HL-60/S4 (cell line): ENCODE measurements at regions not wholly inside any gene's neighbourhood (a gene's known extent, or its start where the extent isn't known, plus 50 kb on each side); places are given as distances from the start of the nearest gene placed in this dataset.

ENCODE experiments used
- in situ Hi-C: fragments of 300-500 bp; cut with MboI; formaldehyde crosslinking; loops from 2 replicates; pipeline ENCODE4 v1.14.3; 2022; ENCODE audit warnings: low sequenced_read_pairs

DNA sequence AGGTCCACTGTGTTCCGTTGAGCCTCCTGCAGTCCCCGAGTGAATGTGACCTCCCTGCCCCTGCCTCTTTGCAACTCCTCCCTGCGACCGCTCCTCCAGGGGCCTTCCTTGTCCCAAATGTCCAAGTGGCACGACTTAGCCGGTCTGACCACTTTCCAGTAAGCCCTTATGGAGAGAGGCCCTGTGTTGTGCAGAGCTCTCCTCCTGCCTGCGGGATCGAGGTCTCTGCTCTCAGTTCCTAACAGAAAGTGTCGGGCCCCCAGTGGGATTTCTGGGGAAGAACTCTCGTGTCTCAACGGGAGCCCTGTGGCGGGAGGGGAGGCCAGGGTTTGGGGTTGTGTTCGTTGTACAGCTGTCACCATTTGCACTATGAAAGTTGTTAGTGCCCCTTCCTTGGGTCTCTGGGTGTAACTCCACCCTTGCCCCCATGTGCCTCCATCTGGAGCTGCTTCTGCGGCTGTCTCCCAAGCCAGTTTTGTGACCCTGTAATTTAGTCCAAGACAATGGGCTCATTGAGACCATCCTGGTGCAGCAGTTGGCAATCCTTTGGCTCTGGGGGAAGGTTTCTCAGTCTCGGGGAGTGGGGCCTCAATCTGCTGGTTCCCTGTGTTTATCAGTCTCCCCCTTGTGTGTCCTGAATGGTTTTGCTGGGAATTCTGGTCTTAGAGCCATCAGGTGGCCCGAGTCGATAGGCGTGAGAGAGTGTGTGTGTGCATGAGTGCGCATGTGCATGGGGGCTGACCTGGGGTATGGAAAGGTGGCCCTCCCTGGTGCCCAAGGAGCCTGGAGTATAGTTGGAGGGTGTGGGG is 234.5 kb downstream of the SEC14L1 start:
- in situ Hi-C loops, result no loop called here

DNA sequence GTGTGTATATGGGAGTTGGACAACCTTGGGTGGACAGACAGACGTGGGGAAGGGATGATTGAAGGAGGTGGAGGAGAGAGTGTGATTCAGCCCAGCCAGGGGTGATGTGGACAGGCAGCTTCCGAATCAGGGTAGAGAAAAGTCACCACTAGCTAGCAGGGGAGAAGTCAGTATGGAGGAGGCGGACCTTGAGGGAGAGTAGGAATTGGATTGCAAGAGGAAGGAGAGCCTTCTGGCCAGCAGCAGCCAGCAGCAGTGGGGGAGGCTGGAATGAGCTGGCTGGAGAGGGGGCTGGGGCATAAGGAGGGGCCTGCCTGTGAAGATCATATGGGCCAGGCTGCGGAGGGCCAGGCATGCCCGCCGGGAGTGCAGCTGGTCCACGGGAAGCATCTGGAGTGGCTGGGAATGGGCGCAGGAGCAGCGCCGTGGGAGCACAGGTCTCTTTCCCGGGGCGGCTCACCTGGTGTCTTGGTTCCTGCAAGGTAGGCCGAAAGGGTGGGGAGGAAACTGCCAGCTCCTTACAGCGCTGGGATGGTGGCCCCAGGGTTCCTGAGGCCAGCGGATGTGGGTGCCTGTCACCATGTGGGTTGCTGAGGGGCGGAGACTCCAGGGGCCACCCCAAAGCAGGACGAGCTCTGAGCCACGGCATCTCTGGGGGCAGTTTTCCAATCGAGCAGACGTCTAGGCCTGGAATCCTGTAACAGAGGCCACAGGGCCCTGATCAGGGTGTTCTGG is 235.3 kb downstream of the SEC14L1 start:
- in situ Hi-C loops, result no loop called here

DNA sequence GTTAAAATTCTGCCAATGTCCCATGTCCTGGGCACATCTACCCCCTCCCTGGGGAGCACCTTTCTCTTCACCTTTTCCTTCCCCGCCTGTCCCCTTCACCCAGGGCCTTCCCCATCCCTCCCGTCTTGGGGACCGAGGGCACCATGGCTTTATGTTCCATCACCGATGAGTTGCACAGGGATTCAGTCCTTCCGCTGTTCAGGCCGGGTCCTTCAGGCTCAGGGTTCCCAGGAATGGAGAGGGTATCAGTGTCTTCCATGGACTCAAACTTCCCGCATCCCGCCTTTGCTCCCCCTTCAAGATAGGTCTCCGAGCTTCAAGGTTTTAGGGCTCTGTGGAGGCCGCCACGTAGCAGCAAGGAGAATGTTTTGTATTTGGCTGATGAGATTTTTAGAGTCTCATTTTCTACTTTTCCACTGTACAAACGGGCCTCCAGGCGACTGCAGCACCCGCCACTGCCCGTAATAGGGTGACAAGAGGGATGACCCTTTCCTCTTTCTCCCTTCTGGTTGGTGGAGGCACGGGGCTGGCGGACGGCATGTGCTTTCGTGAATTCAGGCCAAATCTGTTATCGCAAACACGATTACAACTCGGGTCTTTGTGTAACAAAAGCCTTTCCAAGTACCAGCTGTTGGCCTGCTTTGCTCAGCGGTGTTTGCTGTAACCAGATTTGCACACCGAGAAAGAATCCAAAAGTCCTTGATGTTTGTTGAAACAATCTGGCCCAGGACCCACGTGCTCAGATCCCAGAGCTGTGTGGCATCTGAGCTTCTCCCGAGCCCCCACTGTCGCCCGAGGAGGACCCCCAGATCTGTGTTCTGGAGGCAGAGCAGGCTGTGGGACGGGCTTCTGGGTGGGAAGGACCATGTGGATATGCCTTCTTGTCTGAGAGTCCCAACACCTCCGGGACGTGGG is 236.3 kb downstream of the SEC14L1 start:
- in situ Hi-C loops, result no loop called here

DNA sequence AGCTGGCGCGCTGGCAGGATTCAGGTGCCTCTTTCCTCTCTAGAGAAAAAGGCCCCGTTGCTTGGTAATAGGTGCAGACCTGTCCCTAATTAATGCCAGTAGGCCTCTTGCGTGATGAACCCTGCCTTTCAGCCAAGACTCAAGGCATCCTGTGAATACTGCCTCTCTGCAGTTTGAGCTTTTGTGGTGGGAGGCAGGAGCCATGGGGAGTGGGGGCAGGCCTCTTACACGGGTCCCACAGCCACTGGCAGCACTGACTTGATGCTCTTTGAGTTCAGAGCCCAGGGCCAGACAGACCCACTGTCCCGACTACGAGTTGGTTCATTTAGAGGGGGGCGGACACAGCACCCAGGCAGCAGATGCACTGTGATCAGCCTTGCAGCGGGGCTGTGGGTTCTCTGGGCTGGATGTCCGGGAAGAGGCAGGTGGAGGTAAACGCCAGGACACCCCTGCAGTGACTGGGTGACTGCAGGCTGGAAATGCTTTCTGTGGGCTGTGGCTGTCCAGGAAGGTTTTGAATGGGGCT is 237.0 kb downstream of the SEC14L1 start:
- in situ Hi-C loops, result no loop called here

DNA sequence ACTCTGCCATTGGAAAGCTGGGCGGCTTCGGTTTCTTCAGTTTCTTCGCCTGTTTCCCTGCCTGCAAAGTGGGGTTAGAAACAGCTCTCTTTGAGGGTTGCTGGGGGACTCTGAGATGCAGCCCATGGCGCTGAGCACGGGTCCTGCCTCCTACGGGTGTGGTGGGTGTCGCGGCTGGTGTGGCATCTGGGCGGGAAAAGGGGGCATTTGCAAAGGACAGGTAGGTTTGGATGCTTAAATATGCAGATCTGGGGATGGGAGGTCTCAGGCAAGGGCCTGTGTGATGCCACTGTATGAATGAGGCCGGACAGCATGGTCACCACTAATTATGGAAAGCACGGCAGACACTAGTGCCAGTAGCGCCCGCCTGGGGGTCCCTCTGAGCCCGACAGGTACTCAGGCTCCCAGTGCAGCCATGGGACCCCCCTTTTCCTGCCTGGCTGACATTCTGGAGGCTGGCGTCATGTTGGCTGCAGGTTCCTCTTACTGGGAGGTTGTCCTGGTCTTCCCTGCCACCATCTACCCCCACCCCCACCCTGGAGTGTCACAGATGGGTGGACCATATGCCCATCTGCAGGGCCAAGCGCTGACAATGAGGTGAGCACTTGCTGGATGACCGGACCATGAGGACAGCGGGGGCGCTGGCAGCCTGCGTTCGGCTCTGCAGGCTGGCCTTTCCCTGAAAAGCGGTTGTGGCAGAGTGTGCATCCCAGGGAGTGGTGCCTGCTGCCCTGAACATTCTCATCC is 237.7 kb downstream of the SEC14L1 start:
- in situ Hi-C loops, result no loop called here

DNA sequence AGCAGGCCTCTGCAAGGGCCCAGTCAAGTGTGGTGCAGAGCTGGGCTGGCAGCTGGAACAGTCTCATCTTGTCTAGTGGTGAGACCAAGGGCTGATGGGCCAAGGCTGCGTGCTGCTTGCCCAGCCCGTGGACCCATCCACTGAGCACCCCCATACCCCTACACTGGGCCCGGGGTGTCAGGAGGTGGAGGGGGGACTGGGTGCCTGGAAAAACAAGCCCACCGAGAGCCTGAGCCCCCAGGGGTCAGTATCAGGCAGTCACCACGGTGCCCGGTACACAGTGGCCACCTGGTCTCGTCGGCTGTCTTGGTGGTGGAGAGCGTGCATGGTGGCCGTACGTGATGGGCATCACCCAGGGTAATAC is 238.3 kb downstream of the SEC14L1 start:
- in situ Hi-C loops, result no loop called here

DNA sequence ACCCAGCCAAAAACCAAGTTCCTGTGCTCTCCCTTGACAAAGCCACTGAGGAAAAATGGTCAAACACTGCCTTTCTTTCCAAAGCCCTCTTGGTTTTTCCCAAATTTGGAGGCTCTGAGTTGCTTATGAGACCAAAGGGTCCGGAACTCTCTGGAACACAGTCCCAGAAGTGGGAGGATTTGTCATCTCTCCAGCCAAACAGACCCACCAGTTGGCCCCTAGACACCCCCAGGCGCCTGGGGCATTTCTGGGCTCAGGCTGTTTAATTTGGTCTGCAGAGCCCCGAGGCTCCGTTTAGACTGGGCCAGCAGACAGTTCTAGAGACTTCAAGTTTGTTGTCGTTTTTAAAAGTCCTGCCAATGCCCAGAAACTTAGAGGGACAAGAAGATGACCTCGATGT is 239.1 kb downstream of the SEC14L1 start:
- in situ Hi-C loops, result no loop called here

DNA sequence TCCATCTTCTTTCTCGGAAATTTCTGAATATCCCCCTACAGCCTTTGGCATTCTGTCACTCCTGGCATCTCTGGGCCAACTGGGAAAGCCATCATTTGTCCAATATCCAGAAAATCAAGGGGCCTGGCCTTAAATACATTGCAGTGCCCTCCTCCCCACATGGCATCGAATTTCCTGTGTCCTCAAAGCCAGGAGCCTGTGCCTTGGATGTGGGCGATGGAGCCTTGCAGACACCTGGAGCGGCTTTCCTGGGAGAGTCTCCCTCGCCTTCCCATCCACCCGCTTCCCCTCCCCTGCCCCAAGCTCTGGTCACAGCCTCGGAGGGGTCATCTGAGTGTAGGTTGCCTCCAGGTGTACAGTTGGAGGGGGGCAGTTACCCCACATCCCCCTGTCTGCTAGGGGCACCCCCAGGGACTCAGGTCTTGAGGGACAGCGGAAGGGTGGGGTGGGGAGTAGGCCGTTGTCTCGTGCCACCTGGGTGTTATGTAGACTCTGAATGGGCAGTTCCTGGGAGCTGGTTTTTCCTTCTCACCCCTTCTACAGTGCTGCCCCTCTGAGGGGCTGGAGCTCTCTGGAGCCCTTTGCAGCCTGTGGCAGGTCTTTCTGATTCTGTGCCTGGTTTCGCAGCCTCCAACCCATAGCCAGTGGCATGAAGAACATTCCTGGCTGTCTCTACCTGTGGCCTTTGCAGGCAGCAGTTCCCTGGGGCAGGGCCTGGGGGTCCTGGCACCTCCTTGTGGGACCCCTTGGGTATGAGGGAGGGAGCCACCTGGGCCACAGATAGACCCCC is 239.8 kb downstream of the SEC14L1 start:
- in situ Hi-C loops, result no loop called here

DNA sequence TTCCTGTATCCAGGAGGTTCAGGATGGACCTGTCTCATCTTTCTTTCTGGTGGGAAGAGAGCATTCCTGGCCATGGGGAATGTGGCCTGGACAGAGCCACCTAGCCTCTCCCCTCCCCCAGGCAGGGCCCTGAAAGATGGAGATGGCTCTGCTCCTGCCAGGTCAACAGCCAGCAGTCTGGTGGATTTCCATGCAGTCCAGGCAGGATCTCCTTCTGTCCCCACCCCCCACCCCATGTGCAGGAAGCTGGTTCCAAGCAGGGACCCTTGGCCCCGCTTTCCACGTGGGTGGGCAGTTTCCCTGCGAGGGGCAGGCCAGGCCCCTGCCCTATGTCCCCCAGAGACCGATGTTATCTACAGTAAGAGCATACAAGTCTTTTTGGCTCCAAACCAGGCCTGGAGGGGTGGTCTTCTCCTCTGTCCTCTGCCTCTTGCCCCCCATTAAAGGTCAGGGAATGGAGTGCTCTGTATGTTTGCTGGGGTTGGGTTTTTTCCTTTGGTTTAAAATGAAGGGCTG is 240.5 kb downstream of the SEC14L1 start:
- in situ Hi-C loops, result no loop called here

DNA sequence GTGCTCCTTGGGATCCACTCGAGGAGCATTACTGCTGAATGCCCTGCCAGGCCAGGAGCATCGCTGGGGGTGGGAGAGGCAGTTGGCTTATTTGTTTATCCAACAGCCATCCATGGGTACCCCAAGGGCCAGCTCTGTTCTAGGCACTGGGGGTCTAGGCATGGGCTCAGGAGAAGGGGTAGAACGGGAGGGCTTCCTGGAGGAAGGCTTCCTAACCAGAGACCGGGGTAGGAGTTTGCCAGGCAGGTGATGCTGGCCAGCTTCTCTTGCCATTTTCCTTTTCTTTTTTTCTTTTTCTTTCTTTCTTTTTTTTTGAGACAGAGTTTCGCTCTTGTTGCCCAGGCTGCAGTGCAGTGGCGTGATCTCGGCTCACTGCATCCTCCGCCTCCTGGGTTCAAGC is 241.0 kb downstream of the SEC14L1 start:
- in situ Hi-C loops, result no loop called here

DNA sequence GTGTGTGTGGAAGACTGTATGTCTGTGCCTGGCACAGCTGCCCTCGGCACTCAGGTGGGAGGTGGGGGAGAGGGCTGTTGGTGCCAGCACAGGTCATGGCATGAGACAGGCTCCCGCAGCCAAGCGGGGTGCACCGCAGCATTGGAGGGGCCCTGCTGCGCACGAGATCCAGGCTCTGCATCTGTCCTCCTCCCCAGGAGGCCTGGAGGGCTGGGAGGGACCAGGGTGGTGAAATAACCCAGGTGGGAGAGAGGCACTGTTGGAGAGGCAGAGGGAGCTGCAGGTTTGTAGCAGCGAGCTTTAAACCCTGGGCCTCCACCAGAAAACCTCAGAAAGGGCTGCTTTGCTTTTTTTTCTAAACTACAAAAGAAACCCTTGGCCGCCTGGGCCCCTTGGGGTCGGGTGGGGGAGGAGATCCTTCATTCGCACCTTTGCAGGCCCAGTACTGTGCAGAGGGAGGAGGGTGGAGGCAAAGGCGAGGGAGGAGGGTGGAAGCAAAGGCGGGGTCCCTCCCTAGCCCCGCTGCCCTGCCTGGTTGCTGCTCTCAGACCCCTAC is 241.7 kb downstream of the SEC14L1 start:
- in situ Hi-C loops, result no loop called here

DNA sequence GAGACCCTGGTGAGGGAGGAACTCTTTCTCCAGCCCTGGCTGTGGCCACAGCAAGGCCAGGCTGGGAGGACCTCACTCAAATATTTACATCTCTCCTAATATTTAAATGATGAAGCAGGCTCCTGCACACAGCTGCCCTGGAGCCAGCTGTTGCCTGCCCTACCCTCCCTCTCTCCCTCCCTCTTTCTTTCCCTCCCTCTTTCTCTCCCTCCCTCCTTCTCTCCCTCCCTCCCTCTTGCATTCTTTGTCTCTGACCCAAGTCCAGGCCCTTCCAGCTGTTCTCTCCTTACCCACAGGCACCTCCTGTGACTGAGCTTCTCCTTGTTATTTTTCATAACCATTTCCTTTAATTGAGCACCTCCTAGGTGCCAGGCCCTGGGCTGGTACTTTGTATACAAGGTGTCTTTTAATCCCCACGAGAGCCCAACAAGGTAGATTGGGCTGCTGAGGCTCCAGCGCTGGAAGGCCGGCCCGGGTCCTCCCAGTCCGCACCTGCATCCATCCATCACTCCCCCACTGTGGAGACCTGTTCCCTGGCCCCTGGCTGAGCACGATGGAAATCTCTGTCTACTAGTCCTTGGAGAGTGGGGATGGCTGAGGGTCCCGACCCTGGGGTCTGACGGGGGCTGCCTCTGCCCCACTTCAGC is 242.3 kb downstream of the SEC14L1 start:
- in situ Hi-C loops, result no loop called here

DNA sequence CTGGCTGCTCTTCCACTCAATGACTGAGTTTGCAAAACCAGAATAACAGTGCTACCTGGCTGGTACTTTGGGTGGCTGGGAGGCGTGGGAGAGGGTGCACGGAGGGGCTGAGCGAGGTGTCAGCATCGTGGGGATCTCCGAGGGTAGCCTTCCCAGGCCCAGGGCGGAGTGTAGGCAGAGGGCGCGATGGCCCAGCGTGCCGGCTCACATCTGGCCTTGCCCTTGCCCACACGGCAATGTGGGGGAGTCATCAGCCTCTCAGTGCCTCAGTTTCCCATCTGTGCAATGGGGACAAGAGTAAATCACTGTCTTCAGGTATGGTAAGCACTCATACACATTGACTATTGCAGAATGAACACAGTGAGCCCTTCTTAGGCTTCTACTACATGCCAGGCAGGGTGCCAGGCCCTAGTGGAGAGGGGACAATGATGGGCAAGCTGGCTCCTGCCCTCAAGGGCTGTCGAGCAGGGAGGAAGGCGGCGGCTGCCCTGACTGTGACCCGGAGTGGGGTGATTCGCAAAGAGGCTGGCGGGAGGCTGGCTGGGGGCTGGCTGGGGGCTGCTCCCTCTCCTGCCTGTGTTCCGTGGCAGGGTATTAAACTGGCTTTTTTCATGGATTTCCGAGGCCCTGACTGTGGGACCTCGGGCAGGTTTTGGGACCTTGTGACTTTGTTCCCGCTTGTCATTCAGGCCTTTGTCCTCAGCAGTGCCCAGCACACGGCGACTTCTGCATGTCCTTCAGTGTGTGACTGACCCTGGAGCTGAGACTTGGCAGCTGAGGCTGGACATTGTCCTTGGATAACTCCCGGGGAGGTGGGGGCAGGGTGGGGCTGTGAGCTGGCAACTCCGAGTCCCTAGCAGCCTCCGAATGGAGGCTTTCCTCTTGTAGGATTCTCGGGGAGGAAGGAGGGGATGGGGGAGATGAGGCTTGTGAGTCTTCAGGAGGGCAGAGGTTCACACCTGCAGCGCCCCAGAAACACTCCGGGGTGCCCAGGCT is 243.1 kb downstream of the SEC14L1 start:
- in situ Hi-C loops, result no loop called here

DNA sequence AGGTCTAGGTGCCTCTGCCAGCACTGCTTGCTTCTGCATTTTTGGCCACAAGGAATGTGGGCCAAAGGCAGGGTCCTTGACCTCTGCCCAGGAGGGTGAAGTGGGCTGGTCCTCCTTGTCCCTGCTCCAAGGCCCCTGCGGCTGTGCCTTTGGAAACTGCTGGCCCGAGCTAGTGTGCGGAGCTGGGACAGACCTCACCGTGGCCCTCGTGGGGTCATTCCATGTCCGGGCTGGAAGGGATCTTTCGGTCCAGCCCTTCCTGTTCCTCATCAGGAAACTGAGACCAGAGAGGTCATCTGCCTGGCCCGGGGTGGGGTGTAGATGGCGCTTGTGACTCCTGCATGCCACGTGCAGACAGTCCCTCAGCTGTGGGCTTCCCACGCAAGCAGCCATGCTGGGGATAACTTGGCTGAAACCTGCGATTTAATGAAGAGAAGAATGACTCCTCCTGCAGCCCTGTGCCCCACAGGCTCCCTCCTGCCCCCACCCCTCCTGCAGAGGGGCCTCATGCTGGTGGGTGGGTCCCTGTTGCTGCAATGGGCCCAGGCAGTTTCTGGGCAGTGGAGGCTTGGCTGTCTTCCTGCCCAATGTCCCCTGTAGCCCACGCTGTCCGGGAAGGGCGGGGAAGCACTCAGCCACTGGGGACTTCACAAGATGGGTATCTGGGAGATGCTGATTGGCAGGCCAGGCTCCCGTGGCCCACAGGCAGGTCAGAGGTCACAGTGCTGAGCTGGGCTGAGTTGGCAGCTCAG is 245.2 kb downstream of the SEC14L1 start:
- in situ Hi-C loops, result no loop called here

DNA sequence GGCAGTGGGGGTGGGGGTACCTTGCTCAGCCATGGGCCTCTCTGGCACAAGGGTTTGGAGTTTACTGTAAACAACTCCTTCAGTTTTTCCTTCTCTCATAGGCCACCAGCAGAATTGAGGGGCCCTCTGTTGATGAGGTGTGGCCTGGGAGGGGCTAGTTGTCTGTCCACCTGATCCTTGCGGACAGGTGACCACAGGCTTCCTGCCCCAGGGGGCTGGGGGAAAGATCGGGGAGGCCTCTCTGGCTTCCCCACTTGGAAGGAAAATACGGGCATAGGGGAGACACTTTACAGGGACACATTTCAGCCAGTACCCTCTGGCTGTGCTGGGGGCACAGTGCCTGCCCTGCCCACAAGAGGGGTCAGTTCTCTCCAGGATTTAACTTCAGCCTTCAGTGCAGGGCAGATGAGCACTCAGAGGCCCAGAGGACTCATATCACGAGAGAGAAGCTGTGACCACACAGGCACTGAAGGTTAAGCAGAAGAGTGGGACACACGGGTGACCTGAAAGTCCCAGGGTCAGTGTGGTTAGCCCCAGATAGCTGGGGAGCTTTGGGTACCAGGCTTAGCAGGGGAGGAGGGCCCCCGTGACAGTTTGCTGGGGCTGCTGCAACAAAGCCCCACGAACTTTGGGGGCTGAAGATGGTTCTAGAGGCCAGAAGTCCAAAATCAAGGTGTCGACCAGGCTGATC is 245.9 kb downstream of the SEC14L1 start:
- in situ Hi-C loops, result no loop called here

DNA sequence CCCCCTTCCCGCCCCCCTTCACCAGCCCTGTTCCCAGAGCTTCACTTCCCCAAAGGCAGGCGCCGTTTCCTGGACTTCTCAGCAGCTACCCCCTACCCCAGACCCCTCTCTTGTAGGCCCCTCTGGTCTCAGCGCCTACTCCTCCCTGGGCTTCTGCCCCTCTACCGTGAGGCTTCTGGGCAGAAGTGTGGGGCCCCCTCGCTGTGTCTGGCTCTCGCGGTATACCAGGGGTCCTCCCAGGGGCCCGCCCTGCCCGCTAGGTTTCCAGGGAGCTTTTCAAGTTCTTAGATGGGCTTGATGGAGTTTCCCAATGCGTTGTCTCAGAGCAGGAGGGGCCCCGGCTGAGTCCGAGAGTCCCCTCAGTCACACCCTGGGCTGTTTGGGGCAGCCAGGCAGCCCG is 247.1 kb downstream of the SEC14L1 start:
- in situ Hi-C loops, result no loop called here
